Adrenal gland (tissue), 5 donors: ENCODE measurements at regions not wholly inside any gene's neighbourhood (a gene's known extent, or its start where the extent isn't known, plus 50 kb on each side); places are given as distances from the start of the nearest gene placed in this dataset.

Source experiments
- CTCF ChIP-seq, 6 experiments: fragments of 450-650 bp in 4 of 6; fragments of 200-600 bp in 2 of 6; sonication (generic) in 1 of 6; IDR thresholded peaks; 1 replicate in 5 of 6; 2 replicates in 1 of 6; pipeline versions ENCODE4 v1.5.1 to v1.8.0; 2016 to 2021; ENCODE audit warnings: antibody characterized with exemption in 6 of 6, mild to moderate bottlenecking in 2 of 6, moderate library complexity in 1 of 6
- POLR2A ChIP-seq, 2 donors: fragments of 450-650 bp; IDR thresholded peaks; one replicate each; pipeline ENCODE4 v1.6.1; 2017; ENCODE audit warnings: antibody characterized with exemption in 2 of 2, mild to moderate bottlenecking in 2 of 2, moderate library complexity in 1 of 2
- donor health status: DM: no; HTN: no; CAD: no.

- TF ChIP-seq CTCF (IDR thresholded peaks at IDR 0.05) (no peak), POLR2A (IDR thresholded peaks at IDR 0.05) (no peak)
Observed at GRCh38 chr14:99100497-99101270, 171.3 kb downstream of the BCL11B start.
